ENCODE measurements at regions not wholly inside any gene's neighbourhood (a gene's known extent, or its start where the extent isn't known, plus 50 kb on each side); places are given as distances from the start of the nearest gene placed in this dataset.

DNA sequence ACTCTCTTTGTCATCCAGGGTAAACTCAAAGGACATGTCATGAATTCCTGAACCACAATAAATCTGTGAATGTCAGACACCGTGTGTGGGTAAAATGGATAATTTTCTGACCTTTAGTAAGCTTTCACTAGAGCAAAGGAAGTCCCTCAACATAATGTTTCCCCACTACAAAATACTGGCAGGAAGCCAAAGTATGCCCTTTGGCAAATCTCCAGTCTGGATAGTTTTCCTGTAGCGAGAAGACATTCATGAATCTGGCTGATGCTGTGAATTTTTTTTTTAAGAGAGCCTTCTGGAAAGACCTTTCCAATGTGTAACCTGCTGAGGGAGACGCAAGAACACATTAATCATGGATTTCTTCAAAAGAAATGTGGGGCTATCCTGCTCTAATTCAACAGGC lies 389.6 kb upstream of the DDHD1 start:
- no peak for TF ChIP-seq RFX5 (IDR thresholded peaks at IDR 0.05; ENCODE audit: low read depth, low read length)
- TF ChIP-seq, protein P1, sequence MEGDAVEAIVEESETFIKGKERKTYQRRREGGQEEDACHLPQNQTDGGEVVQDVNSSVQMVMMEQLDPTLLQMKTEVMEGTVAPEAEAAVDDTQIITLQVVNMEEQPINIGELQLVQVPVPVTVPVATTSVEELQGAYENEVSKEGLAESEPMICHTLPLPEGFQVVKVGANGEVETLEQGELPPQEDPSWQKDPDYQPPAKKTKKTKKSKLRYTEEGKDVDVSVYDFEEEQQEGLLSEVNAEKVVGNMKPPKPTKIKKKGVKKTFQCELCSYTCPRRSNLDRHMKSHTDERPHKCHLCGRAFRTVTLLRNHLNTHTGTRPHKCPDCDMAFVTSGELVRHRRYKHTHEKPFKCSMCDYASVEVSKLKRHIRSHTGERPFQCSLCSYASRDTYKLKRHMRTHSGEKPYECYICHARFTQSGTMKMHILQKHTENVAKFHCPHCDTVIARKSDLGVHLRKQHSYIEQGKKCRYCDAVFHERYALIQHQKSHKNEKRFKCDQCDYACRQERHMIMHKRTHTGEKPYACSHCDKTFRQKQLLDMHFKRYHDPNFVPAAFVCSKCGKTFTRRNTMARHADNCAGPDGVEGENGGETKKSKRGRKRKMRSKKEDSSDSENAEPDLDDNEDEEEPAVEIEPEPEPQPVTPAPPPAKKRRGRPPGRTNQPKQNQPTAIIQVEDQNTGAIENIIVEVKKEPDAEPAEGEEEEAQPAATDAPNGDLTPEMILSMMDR (IDR thresholded peaks at IDR 0.05 in 2 of 3, conservative IDR thresholded peaks at IDR 0.05 in 1 of 3; ENCODE audit: insufficient read depth in 2 of 3, low read depth in 1 of 3, low read length in 3 of 3), result no peak
- no peak for TF ChIP-seq PCBP2 (IDR thresholded peaks at IDR 0.05; ENCODE audit: low read depth, low read length, poor library complexity, severe bottlenecking)
- no peak for TF ChIP-seq NFIC (IDR thresholded peaks at IDR 0.05)
- no peak for TF ChIP-seq SAFB2 (IDR thresholded peaks at IDR 0.05; ENCODE audit: borderline replicate concordance, low read depth, low read length, severe bottlenecking)
- no peak for TF ChIP-seq UBTF (IDR thresholded peaks at IDR 0.05; ENCODE audit: borderline replicate concordance in 1 of 2, low read depth in 2 of 2, low read length in 2 of 2)
- TF ChIP-seq GABPA (tag; conservative IDR thresholded peaks at IDR 0.05; ENCODE audit: low read depth), result no peak
- no peak for TF ChIP-seq SIN3A (IDR thresholded peaks at IDR 0.05; ENCODE audit: borderline replicate concordance in 2 of 2, control insufficient read depth in 1 of 2, low read depth in 2 of 2, low read length in 2 of 2)
- TF ChIP-seq KLF16 (IDR thresholded peaks at IDR 0.05), result no peak
- TF ChIP-seq, protein P2, sequence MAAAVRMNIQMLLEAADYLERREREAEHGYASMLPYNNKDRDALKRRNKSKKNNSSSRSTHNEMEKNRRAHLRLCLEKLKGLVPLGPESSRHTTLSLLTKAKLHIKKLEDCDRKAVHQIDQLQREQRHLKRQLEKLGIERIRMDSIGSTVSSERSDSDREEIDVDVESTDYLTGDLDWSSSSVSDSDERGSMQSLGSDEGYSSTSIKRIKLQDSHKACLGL (CRISPR knock-in tag; IDR thresholded peaks at IDR 0.05; ENCODE audit: borderline replicate concordance, poor library complexity, severe bottlenecking), result no peak
